ENCODE measurements at regions not wholly inside any gene's neighbourhood (a gene's known extent, or its start where the extent isn't known, plus 50 kb on each side); places are given as distances from the start of the nearest gene placed in this dataset.
"Not testable (repeated sequence)": the region's sequence is repeated elsewhere in the genome, so short reads cannot be mapped to it uniquely, and the experiment has no call there.

- Histone ChIP-seq H3K27me3 (no peaks in the 10 kb centered on the region), H3K4me3 (no peak overlapping the region), H3K27ac (no peak overlapping the region), H3K9me3 (no peaks in the 10 kb centered on the region), H3K4me1 (no peaks in the 10 kb centered on the region), H3K36me3 (no peaks in the 10 kb centered on the region)
- no peak for DNase-seq
- TF ChIP-seq POLR2A (IDR thresholded peaks at IDR 0.05) (no peak), CTCF (IDR thresholded peaks at IDR 0.05) (no peak)
These were observed 63.3 kb upstream of the RTL6 start for GRCh38 chr22:44561139-44561840.

- not testable (repeated sequence) for H3K27me3 ChIP-seq
- DNase-seq: peak in 1 of 3 donors; percentile 21
These were observed 60.6 kb upstream of the RTL6 start for GRCh38 chr22:44558671-44559070.

GRCh38 chr22:44557872-44558271 is 59.8 kb upstream of the RTL6 start:
- not testable (repeated sequence) for H3K4me1 ChIP-seq, H3K4me3 ChIP-seq
- DNase-seq: peak in 1 of 3 donors; percentile 5

More at GRCh38 chr22:44558671-44559070, 60.6 kb upstream of the RTL6 start:
- H3K4me3 ChIP-seq, H3K9me3 ChIP-seq, H3K36me3 ChIP-seq, H3K4me1 ChIP-seq, H3K27ac ChIP-seq: not testable (repeated sequence)

DNA sequence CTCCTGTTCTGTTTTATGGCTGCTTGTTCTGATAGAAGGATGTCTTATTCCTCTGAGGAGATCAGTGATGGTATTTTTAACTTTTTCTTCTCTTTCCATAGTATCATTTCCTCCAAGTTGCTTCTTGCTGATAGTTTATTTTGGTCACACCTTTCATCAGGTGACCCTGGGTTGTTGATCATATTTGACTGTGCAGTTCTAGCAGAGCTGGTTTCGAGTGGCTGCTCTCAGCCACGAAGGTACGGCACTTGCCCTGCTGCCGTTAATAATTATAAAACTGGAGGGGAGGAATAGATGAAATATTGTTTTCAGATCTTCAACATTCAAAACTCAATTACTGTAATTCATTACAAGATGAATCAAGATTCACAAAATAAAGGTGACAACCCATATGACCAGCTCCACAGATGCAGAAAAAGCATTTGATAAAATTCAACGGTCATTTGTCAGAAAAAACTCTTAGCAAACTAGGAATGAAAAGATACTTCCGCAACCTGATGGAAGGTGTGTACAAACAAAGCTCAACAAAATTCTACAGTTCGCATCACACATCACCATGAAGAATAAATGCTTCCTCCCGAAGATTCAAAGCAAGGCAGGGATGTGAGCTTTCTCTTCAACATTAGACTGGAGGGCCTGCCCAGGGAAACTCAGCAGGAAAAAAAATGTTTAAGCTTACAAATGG is 59.2 kb upstream of the RTL6 start:
- no peak for DNase-seq

More at GRCh38 chr22:44557872-44558271, 59.8 kb upstream of the RTL6 start:
- not testable (repeated sequence) for H3K27me3 ChIP-seq, H3K36me3 ChIP-seq, H3K9me3 ChIP-seq, H3K27ac ChIP-seq

GRCh38 chr22:44555597-44555996 is 57.6 kb upstream of the RTL6 start:
- Histone ChIP-seq H3K4me3 (no peak overlapping the region), H3K36me3 (no peaks in the 10 kb centered on the region), H3K4me1 (no peaks in the 10 kb centered on the region), H3K27ac (no peak overlapping the region), H3K27me3 (no peaks in the 10 kb centered on the region), H3K9me3 (no peaks in the 10 kb centered on the region)
- no peak for DNase-seq
- no peak for TF ChIP-seq CTCF (IDR thresholded peaks at IDR 0.05)
- no peak for TF ChIP-seq POLR2A (IDR thresholded peaks at IDR 0.05)

More for the DNA sequence above, 59.2 kb upstream of the RTL6 start:
- no peaks in the 10 kb centered on the region for H3K27me3 ChIP-seq
- no peaks in the 10 kb centered on the region for H3K9me3 ChIP-seq
- no peaks in the 10 kb centered on the region for H3K36me3 ChIP-seq
- H3K27ac ChIP-seq: no peak overlapping the region
- no peaks in the 10 kb centered on the region for H3K4me1 ChIP-seq
- TF ChIP-seq POLR2A (IDR thresholded peaks at IDR 0.05) (no peak), CTCF (IDR thresholded peaks at IDR 0.05) (no peak)
- H3K4me3 ChIP-seq: no peak overlapping the region

DNA sequence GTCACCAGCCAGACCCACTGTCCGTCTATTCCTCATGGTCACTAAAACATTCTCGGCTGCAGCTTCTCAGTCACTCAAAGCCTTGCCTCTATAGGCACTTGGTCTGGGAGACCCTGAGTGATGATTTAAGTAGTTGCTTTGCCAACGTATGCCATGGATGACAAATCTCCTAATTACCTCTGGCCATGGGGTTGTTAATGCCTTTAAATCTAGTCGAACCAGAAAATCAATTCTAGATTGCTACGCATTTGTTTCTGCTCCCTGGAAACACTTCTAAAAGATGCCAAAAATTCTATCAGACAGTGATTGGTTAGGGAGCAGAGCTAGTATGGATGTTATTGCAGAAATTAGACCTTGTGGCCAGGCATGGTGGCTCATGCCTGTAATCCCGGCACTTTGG is 57.0 kb upstream of the RTL6 start:
- no peak overlapping the region for H3K4me3 ChIP-seq
- H3K4me1 ChIP-seq: no peaks in the 10 kb centered on the region
- TF ChIP-seq POLR2A (IDR thresholded peaks at IDR 0.05): no peak
- no peak for TF ChIP-seq CTCF (IDR thresholded peaks at IDR 0.05)
- H3K36me3 ChIP-seq: no peaks in the 10 kb centered on the region
- H3K27ac ChIP-seq: no peak overlapping the region
- no peaks in the 10 kb centered on the region for H3K27me3 ChIP-seq
- no peaks in the 10 kb centered on the region for H3K9me3 ChIP-seq
- DNase-seq: no peak

All from Peyer's patch (tissue), 4 donors.